Esophagus (tissue), 2 donors: ENCODE measurements at regions not wholly inside any gene's neighbourhood (a gene's known extent, or its start where the extent isn't known, plus 50 kb on each side); places are given as distances from the start of the nearest gene placed in this dataset.
"Not testable (repeated sequence)": the region's sequence is repeated elsewhere in the genome, so short reads cannot be mapped to it uniquely, and the experiment has no call there.

Source experiments
- H3K27ac ChIP-seq, 2 donors: one replicate each; pipeline ENCODE4 v1.5.1; 2013; ENCODE audit warnings: low read depth in 2 of 2, mild to moderate bottlenecking in 2 of 2, inconsistent platforms in 1 of 2, low read length in 1 of 2, moderate library complexity in 1 of 2
- H3K27me3 ChIP-seq, 2 donors: one replicate each; pipeline ENCODE4 v1.6.1; 2013; ENCODE audit warnings: low read length in 2 of 2, control low read depth in 1 of 2, mild to moderate bottlenecking in 1 of 2; ENCODE audit not compliant: insufficient read depth in 2 of 2, control insufficient read depth in 1 of 2
- H3K36me3 ChIP-seq, 2 donors: one replicate each; pipeline ENCODE4 v1.6.1; 2013; ENCODE audit warnings: low read length in 1 of 2; ENCODE audit not compliant: control insufficient read depth in 2 of 2, insufficient read depth in 2 of 2
- H3K4me1 ChIP-seq, 2 donors: one replicate each; pipeline ENCODE4 v1.6.1; 2013; ENCODE audit warnings: low read length in 1 of 2; ENCODE audit not compliant: control insufficient read depth in 2 of 2, insufficient read depth in 2 of 2
- H3K4me3 ChIP-seq, 2 donors: one replicate each; pipeline ENCODE4 v1.5.1; 2013; ENCODE audit warnings: low read length in 2 of 2, mild to moderate bottlenecking in 2 of 2, low read depth in 1 of 2, moderate library complexity in 1 of 2
- H3K9me3 ChIP-seq, 2 donors: one replicate each; pipeline ENCODE4 v1.6.1; 2013; ENCODE audit warnings: mild to moderate bottlenecking in 2 of 2, low read depth in 1 of 2, low read length in 1 of 2, moderate library complexity in 1 of 2; ENCODE audit not compliant: control insufficient read depth in 2 of 2, insufficient read depth in 1 of 2
- WGBS, 2 donors: extraction: QIAGEN DNeasy Blood & Tissue Kit; methylation state at CpG; one replicate each; pipeline ENCODE4 v1.1.7; 2013; 5-methylcytosine and 5-hydroxymethylcytosine counted together
- donor health status: healthy with polysubstance abuse.
- donor health status: Bipolar disorder and iron deficiency.

DNA sequence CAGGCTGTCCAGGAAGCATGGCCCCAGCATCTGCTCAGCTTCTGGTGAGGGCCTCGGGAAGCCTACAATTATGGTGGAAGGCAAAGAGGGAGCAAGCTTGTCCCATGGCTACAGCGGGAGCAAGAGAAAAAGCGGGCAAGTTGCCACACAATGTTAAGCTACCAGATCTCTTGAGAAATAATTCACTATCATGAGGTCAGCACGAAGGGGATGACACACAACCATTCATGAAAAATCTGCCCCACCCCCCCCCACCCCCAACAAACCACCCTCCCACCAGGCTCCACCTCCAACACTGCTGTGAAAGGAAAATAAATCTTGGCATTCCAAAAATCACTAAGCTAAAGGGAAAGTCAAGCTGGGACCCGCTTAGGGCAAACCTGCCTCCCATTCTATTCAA is 545.8 kb upstream of the NRP1 start:
- H3K4me1 ChIP-seq = no peaks in the 10 kb centered on the region
- H3K9me3 ChIP-seq = no peaks in the 10 kb centered on the region
- WGBS, 2 donors = 79 to 82% methylated on average over 5 of the region's 5 CpGs
- no peaks in the 10 kb centered on the region for H3K27me3 ChIP-seq
- H3K27ac ChIP-seq = no peak overlapping the region
- no peaks in the 10 kb centered on the region for H3K36me3 ChIP-seq
- H3K4me3 ChIP-seq = no peak overlapping the region

GRCh38 chr10:33878238-33878786 is 543.8 kb upstream of the NRP1 start:
- no peaks in the 10 kb centered on the region for H3K4me1 ChIP-seq
- no peaks in the 10 kb centered on the region for H3K36me3 ChIP-seq
- H3K27me3 ChIP-seq = no peaks in the 10 kb centered on the region
- WGBS, 2 donors = 87 to 91% methylated on average over 10 of the region's 10 CpGs
- no peak overlapping the region for H3K27ac ChIP-seq
- no peak overlapping the region for H3K4me3 ChIP-seq
- no peaks in the 10 kb centered on the region for H3K9me3 ChIP-seq

DNA sequence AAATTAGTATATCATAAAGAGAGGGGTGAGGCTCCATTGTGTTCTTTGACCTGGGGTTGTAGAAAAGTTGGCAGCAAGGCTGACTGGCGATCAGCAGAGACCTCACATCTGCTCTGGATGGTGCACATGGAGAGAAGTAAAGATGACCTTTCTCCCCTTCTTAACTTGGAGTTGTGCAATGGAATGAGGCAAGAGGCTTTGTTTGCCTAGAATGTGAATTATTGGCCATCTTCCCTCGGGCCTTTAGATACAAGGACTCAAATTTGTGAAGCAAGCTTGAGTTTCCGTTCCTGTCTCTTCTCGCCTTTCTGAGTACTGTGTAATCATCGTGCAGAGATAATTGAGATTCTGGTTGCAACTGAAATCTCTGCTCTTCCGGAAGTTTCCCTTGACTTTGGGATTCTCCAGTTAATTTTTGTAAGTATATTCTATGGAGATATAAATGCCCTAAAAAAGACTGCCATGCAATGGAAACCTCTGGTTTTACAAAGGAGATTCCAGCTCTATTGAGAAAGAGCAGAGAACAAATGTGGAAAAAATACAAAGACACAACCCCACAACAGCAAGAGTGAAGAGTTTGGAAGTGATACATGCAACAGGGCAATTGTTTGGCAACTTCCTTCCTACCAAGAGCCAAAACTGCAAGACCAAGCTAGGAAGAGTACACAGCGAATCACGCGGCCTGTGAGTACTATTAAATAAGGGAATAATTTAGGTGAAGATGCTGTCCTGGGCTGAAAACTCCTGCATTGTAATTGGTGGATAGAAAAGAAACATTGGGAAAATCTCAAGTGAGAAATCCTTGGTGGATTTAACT is 542.3 kb upstream of the NRP1 start:
- no peak overlapping the region for H3K4me3 ChIP-seq
- WGBS, 2 donors = 79 to 83% methylated on average over 9 of the region's 9 CpGs
- H3K27ac ChIP-seq = no peak overlapping the region
- H3K4me1 ChIP-seq = no peaks in the 10 kb centered on the region
- H3K36me3 ChIP-seq = no peaks in the 10 kb centered on the region
- H3K9me3 ChIP-seq = no peaks in the 10 kb centered on the region
- H3K27me3 ChIP-seq = no peaks in the 10 kb centered on the region

DNA sequence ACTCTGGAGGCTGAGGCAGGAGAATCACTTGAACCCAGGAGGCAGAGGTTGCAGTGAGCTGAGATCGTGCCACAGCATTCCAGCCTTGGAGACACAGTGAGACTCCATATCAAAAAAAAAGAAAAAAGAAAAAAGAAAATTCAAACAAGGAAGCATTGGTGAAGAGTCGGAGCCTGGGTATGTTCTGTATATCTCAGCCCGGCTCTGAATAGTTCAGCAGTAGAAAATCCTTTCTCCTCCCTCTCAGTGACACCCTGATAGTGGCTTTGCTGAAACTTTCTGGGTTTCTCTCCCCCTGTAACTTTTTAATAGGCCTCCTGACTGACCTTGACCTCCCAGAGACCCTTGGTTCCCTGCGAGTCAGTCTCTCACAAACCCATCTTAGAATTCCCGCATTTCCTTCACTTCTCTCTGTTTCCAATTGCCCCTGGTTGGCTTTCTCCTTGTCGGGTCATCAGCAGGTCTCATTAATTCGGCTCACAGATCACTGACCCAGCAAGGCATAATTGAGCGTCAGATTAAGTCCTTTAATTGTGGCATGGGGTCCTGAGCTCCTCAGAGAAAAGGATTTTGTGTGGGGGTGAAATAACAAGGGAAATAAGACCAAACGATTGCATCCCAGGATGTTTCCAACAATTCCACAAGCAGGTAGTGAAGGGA is 541.6 kb upstream of the NRP1 start:
- Histone ChIP-seq H3K4me3 (no peak overlapping the region), H3K27ac (no peak overlapping the region), H3K9me3 (no peaks in the 10 kb centered on the region), H3K36me3 (no peaks in the 10 kb centered on the region), H3K27me3 (no peaks in the 10 kb centered on the region), H3K4me1 (no peaks in the 10 kb centered on the region)
- WGBS, 2 donors = 86 to 91% methylated on average over 9 of the region's 9 CpGs

- no peak overlapping the region for H3K4me3 ChIP-seq
- no peak overlapping the region for H3K27ac ChIP-seq
- H3K4me1 ChIP-seq = no peaks in the 10 kb centered on the region
- no peaks in the 10 kb centered on the region for H3K36me3 ChIP-seq
- no peaks in the 10 kb centered on the region for H3K9me3 ChIP-seq
- H3K27me3 ChIP-seq = no peaks in the 10 kb centered on the region
- WGBS, 2 donors = 74 to 89% methylated on average over 5 of the region's 5 CpGs
Measured at GRCh38 chr10:33871061-33871956, 536.8 kb upstream of the NRP1 start.

GRCh38 chr10:33869481-33869880 is 535.0 kb upstream of the NRP1 start:
- Histone ChIP-seq H3K9me3 (no peaks in the 10 kb centered on the region), H3K36me3 (no peaks in the 10 kb centered on the region), H3K27ac (no peak overlapping the region), H3K4me3 (no peak overlapping the region), H3K27me3 (no peaks in the 10 kb centered on the region), H3K4me1 (no peaks in the 10 kb centered on the region)
- 65 to 81% methylated on average over 2 of the region's 2 CpGs for WGBS, 2 donors

- Histone ChIP-seq H3K27ac (no peak overlapping the region), H3K9me3 (no peaks in the 10 kb centered on the region), H3K4me1 (no peaks in the 10 kb centered on the region), H3K36me3 (no peaks in the 10 kb centered on the region), H3K4me3 (no peak overlapping the region), H3K27me3 (no peaks in the 10 kb centered on the region)
- WGBS, 2 donors = 63 to 74% methylated on average over 3 of the region's 3 CpGs
Measured at GRCh38 chr10:33869028-33869427, 534.6 kb upstream of the NRP1 start.

- H3K9me3 ChIP-seq, H3K27ac ChIP-seq: not testable (repeated sequence)
- 86% methylated on average over 8 of the region's 8 CpGs for WGBS, 2 donors
Measured at GRCh38 chr10:33867199-33867789, 532.8 kb upstream of the NRP1 start.

DNA sequence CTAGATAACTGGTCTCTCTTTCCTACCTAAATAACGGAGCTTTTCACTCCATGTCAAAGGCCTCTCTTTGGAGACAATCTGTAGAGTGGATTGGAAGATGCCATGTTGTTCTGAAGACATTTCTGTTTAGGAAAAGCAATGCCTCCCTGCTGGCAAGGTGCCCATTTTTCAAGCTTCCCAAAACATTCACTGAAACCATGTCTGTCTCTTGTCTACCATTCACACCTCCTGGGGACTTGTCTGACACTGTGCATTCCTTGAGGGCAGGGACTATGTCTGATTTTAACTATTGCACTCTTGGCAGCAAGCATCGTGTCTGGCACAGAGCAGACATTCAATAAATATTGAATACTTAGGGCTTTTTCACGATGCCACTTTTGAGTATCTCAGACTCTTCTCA is 528.9 kb upstream of the NRP1 start:
- WGBS, 2 donors = 75% methylated on average over 3 of the region's 3 CpGs
- Histone ChIP-seq H3K36me3 (no peaks in the 10 kb centered on the region), H3K4me1 (no peaks in the 10 kb centered on the region), H3K9me3 (no peaks in the 10 kb centered on the region), H3K27ac (no peak overlapping the region), H3K4me3 (no peak overlapping the region), H3K27me3 (no peaks in the 10 kb centered on the region)

More at GRCh38 chr10:33867199-33867789, 532.8 kb upstream of the NRP1 start:
- H3K36me3 ChIP-seq, H3K4me1 ChIP-seq, H3K4me3 ChIP-seq, H3K27me3 ChIP-seq: not testable (repeated sequence)
